GM19395 (cell line): ENCODE measurements at regions not wholly inside any gene's neighbourhood (a gene's known extent, or its start where the extent isn't known, plus 50 kb on each side); places are given as distances from the start of the nearest gene placed in this dataset.

Experiments
- ATAC-seq: cut with Tn5 transposase; IDR thresholded peaks from one replicate; pipeline ENCODE4 v1.9.1; 2021; ENCODE audit warnings: mild to moderate bottlenecking, moderate library complexity; ENCODE audit not compliant: unreplicated experiment

DNA sequence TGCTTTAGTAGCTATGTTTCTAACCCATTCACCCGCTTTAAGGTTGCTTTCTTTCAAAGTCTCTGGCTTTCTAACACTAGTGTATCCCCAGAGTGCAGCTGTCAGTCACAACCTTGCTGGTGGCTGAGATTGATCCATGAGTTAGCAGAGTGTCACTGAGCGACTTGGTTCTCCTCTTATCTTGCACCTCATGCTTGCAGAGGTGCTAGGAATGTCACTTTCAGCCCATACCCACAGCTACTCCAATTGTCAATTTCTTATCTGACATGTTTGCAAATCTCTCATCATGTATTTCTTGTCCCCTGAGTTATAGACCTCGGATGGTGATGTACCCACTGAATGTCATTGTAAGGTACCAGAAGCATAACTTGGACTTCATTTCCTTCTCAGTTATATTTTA, 1110.2 kb downstream of the GALC start:
- ATAC-seq: no peak

DNA sequence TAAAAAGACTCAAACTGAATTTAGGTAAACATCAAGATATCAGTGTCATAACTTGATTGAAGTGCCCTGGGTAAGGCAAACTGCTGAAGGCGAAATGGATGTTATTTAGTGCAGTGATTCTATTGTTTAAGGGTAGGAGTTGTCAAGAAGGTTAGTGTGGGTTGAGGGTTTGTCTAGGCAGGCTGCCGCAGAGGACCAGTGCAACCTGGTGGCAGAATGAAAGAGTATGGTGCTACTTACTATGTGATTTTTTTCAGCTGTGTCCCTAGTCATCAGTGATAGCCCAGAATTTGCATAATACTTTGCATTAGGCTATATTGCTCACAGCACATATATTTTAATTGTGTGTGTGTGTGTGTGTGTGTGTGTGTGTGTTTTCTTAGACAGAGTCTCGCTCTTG, 1127.0 kb downstream of the GALC start:
- no peak for ATAC-seq

DNA sequence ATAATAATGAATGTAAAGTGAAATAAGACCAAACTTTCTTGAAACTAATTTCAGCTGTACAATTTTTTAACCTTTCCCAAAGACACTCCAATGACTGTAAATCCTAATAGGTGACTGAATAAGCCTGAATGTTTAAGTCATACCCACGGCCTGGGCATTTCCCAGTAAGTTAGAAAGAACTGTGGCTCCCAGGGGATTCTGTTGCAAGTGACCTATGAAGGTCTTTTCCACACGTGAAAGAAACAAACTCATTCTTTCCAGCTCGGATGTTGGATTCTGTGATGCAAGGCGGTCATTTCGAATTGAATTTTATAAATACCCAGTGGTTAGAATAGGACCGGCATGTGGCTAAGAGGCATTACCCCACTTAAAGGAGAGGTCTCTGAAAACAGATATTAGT, 1134.4 kb downstream of the GALC start:
- ATAC-seq: no peak

DNA sequence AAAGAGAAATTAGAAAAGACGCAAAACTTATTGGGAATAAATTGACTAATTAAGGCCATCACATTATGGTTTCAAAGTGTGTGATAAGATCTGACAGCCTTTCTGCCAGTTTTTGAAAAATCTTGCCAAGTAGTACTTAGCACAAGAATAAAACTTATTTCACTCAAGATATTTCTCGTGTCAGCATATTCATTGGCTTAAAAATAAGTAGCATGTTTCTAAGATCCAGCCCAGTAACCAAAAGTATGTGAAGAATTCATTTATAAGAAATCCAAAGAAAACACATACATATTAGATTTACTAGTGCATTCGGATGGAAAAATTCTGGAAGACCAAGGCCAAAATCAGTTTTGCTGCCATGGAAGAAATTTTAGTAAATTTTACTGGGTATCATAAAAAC, 1135.0 kb downstream of the GALC start:
- no peak for ATAC-seq

DNA sequence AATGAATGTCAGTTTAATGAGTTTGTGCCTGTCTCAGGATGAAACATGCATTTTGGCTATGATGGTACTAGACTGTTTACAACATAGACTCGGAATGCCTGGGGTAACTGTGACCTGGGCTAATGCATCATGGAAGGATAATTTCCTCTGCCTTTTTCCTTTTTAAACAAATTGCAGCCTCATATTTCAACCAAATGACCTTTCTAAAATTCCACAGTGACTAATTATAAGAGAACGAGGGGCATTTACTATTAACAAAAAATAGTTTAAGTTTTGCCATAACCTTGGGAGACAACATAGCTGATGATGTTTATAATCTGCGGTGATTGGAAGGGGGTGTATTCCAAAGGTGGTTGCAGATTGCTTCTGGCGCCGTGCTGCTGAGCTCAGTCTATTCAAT, 1140.5 kb downstream of the GALC start:
- no peak for ATAC-seq

DNA sequence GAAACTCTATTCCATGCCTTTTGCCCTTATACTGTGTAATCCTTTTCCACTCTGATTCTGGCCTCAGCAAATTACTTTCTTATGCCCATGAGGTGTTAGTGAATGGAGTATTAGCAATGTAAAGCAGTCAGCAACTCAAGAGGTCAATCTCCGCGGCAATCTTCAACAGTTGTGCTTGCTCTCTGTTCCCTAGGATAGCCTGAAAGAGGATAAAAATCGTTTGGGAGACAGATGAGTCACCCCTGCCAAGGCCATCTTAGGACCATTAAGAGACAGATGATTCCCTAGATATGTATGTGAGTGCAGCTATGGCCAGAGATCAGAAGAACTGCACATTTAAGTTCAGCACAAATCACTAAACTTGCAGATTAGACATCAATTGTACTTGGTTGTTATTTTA, 1145.8 kb downstream of the GALC start:
- ATAC-seq: no peak

DNA sequence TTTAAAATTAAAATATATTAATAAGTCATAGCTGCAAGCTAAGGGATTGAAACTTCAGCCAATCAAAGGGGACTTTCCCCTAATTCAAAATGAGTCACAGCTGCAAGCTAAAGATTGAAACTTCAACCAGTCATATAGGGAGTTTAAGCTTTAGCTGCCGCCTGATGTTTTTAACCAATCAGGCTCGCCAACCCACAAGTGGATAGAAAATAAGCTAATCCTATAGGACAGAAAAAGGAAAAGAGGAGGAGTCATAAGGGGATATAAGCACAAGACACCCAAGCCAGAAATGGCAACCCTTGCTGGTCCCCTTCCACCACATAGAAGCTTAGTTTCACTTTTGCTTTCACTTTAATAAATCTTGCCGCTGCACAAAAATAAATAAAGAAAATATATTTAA, 1154.6 kb downstream of the GALC start:
- ATAC-seq: peak; percentile 68

DNA sequence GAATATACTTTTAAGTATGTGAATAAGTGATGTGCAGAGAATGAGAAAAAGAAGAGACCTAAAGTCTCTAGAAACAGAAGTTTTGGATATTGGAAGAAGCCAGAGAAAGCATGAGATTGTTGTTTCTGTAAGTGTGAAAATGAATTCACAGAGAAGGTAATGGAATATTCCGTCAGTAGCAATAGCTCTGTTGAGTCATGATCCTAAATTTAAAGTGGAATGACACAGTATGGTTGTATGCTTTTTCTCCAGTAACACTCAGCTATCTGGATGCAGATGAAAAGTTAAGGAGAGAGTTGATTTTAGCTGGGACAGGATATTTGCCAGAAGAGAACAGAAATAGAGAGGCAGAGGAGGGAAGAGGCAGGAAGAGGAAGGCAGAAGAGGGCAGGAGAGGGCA, 1166.3 kb downstream of the GALC start:
- ATAC-seq: no peak

DNA sequence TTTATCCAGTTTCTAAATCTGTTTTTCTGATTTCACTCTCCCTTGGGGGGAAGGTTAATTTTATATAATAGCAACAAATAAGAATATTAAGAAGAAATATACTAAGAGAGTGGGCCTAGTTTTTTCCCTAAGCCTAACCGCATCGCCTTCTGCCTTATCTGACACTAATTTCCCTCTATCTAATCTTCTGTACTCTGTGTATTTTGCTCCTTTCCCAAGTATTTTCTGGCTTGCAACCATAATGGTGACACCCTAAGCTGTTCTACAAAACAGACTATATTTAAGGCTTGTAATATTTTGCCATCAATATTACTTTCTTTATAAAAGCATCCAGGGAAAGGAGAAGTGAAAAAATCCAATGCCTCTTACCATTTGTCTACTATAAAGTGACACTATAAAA, 1168.8 kb downstream of the GALC start:
- no peak for ATAC-seq

DNA sequence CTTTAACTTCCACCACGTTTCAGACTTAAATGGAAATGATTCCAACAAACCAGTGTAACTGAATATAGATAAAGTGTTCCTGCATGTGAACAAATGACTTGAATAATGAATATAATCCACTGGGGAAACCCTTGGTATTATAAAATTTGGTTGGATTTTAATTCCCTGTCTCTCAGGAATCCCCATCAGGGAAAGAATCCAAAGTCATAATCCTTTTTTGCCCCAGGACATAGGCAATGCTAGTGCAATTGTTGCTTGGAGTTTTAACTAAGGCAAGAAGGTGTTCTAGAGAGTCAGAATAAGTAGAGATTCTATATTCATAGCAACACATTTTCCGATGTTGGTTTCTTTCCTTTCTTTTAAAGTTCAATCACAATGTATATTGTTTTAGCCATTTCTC, 1169.4 kb downstream of the GALC start:
- no peak for ATAC-seq

DNA sequence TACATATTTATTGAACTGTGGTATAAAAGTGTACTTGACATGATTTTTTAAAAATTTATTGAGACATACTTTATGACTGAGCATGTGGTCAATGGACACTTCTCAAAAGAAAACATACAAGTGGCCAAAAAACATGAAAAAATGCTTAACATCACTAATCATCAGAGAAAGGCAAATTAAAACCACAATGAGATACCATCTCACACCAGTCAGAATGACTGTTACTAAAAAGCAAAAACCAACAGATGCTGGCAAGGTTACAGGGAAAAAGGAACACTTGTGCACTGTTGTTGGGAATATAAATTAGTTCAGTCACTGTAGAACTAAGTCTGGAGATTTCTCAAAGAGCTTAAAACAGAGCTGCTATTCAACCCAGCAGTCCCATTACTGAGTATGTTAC, 1177.6 kb downstream of the GALC start:
- ATAC-seq: no peak

DNA sequence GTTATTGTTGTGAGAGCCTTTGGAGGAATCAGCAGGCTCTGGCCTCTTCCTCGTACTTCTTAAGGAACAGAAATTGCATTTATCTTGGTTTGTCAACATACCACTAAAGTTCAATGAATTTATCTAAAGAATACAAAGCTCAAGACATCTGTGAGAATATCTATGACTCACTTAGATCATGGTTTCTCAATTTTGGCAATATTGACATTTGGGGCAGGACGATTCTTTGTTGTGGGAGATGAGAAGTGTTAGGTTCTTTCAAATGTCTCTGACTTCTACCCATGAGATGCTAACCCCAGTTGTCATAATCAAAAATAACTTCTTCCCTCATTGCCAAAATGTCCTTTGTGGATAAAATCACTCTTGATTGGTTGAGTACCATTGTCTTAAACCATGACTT, 1190.3 kb downstream of the GALC start:
- no peak for ATAC-seq

DNA sequence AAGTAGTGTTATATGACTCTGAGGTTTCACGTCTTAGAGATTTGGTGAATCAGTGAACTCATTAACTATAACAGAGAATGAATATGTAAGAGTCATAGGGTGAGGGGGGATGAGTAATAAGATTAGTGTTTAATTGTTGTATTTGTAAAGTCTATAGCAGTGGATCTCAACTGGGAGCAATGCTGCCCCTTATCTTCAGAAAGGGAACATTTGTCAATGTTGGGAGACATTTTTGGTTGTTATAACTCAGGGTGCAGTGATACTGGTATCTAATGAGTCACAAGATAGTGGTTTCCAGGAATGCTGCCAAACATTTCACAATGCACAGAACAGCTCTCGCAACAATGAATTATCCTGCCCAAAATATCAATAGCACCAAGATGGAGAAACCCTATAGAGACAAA, 1193.7 kb downstream of the GALC start:
- no peak for ATAC-seq

DNA sequence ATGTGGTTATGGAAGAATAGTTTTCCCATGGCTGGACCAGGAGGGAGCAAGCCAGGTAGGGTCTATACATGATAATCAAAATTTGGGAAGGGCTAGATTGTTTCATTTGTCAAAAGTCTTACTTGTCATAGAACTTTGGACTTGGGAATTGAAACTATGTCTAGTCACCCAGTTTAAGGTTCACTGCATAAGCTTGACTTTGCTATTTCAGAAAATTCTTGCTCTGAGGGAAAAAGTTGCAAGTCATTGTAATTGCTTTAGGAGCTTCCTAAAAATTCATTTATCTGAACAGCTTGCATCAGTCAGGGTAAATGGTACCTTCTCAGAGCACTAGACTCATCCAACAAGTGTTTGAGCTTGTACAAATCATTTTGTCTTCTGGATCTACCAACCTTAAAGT, 1194.7 kb downstream of the GALC start:
- ATAC-seq: no peak

DNA sequence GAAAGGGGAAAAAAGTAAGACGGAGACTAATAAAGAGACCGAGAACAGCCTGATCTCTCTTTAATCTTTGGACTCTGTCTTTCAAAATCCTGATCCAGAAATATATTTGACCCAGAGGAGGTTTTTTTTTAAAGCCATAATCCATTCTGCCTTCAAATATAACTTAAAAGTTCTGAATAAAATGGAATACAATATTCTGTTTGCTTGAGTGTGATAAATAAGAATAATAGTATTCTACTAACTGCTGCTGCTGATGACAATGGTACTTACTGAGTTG, 1196.0 kb downstream of the GALC start:
- ATAC-seq: no peak

DNA sequence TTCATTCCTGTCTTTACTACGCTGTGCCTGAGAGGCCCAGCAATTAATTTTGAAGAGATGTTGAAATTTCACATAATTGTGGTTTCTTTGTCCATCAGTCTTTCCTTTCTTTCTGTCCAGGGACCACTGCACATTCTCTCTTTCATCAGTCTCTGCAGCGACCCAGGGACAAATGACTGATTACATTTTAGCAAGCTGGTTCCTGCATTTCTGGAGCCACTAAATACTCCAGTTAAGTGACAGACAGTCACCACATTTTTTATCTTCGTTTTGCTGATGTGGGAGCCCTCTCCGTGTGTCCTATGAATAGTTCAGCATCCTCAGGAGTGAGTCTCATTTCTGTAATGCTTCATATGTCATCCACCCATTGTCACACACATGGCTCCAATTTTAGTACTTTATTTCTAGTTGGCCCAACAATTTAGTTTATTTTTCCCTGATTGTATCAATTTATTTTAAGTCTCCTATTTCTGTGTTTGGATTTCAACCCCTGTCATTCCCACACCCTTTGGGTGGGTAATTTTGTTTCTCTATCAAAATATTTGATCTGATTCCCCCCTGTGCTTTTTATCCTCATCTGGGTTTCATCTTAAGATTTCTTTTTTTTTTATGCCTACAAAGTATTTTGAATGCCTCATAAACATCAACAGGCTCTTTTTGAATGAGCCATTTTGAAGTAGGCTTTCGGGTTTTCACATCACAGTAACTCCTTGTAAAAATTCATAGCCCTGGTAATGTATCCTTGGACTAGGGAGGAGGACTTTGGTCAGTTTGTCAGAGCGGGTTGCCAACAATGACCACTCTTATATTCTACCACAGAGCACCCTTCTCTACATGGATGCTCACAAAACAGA, 1196.5 kb downstream of the GALC start:
- no peak for ATAC-seq

DNA sequence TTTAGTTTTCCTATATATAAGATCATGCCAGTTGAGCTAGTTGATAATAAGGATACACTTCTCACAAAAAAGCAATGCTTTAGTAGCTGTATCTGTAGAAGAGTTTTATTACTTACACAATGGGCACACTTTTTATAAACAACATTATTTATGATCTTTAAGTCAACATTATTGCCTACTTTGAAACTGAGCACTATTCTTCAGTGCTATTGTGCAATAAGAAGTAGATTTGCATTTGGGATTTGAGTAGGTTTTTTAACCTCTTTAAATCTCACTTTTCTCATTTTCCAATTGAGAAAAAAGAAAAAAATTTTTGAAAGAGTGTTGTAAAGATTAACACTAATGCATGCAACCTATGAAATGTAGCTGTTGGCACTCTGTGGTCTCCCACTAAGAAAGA, 1198.3 kb downstream of the GALC start:
- no peak for ATAC-seq

DNA sequence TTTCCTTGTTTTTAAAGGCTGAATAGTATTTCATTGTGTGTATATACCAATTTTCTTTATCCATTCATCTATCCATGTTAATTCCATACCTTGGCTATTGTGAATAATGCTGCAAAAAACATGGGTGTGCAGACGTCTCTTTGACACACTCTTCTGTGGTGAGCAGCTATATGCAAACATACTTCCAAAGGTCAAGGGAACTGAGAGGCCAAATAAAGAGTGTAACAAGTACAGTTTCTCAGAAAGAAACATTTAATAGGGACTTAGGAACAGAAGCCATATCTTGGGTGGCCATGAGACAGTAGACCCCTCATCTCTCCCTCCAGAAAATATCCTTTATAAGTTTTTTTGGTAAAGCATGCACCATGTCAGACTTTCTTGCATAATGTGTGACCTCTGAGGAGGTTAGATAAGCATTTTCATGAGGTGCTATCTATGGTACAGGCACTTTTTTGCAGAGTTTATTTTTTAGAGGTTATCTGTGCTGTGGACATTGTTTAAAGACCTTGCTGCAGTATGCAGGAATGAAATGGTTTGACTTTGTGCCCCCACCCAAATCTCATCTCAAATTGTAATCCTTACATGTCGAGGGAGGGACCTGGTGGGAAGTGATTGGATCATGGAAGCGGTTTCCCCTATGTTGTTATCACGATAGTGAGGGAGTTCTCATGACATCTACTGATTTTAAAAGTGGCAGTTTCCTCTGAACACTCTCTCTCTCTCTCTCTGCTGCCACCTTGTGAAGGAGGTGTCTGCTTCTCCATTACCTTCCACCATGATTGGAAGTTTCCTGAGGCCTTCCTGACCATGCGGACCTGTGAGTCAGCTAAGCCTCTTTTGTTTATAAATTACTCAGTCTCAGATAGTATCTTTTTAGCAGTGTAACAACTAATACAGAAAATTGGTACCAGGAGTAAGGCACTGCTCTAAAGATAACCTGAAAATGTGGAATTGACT, 1202.3 kb downstream of the GALC start:
- ATAC-seq: no peak

DNA sequence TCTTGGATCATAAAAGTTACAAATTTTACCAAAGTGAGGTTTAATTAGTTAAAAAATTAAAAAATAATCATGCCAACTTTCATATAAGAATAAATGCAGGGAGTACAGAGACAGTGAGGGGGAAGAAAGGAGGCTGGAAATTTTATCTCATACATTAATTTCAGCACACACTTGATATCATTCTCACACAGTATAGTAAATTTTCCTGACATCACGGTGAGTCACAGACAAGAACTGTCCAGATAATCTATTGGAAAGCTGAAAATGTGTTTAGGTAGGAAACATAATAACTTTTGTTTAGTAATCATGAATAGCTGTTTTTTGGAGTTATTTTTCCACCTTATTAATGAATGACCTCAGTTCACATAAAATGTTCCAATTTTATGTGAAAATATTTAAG, 1204.8 kb downstream of the GALC start:
- no peak for ATAC-seq

DNA sequence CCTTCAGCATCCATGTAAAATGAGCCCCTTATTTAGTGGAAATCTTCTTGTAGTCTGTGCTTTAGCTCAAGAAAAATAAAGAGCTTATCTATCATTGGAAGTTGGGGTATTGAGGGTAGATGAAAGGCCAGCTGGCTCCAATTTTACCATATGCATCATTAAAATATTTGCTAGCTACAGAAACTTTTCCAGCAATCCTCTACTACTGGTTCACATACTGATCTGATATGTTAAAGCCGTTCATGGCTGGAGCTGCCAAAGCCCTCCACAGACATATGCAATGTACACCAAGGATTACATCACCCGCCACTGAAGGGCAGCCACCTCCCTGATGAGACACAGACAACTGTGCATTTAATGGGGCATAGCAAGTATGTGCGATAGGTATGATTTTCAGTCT, 1205.3 kb downstream of the GALC start:
- no peak for ATAC-seq

DNA sequence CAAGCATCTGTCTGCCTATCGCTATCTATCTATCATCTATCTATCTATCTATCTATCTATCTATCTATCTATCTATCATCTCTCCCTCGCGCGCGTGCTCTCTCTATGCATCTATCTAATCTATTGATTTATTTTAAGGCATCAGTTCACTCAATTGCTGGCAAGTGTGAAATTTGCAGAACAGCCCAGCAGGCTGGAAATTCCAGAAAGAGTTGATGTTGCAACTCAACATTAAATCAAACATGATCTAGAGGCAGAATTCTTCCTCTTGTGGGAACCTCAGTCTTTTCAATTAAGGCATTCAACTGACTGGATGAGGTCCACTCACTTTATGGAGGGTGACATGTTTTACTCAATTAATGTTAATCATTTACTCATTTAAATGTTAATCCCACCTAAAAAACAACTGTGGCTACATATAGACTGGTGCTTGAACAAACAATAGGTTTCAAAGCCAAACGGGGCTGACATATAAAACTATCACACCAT, 1210.8 kb downstream of the GALC start:
- no peak for ATAC-seq

DNA sequence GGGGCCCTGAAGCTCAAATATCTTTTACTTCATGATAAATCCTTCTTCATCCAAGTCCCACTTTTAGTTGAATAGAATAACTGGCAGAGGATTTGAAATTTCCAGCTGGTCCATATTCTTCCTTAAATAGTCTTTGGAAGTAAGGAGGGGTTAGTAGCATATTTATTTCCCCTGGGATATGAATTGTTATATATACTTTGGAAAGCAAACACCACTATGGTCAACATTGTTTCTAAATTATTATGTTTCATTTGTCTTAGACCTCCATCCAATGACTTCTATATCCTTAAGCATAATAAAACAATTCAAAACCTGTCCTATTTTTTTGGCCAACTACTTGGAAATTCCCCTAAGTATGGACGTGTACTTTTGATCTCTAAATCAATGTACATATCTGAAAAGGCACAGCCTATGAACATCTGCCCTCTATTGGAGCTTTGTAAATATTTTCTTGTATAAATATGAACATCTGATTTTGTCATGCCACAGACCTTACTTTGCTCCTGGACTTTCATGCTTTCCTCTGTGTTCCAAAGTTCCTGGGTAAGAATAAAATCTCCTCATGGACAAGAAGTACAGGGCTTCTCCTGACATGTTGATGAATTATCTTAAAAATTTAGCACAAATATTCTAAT, 1212.0 kb downstream of the GALC start:
- ATAC-seq: no peak
